Neural cell (in vitro differentiated cells): ENCODE measurements at regions not wholly inside any gene's neighbourhood (a gene's known extent, or its start where the extent isn't known, plus 50 kb on each side); places are given as distances from the start of the nearest gene placed in this dataset.

Experiments used
- EP300 ChIP-seq: fragments of 450-650 bp; conservative IDR thresholded peaks from 2 replicates; pipeline ENCODE4 v1.6.1; 2014; ENCODE audit warnings: antibody characterized with exemption, mild to moderate bottlenecking, moderate library complexity; ENCODE audit not compliant: poor library complexity, severe bottlenecking
- EZH2 ChIP-seq: fragments of 200-600, 300-800 bp; shearing (Covaris generic), sonication (generic); IDR thresholded peaks from 2 replicates; pipeline ENCODE4 v1.6.1; 2014; ENCODE audit warnings: antibody characterized with exemption, low read length, borderline replicate concordance, mild to moderate bottlenecking; ENCODE audit not compliant: insufficient read depth, poor library complexity, severe bottlenecking
- MXI1 ChIP-seq: fragments of 450-650 bp; conservative IDR thresholded peaks from 2 replicates; pipeline ENCODE4 v1.6.1; 2014; ENCODE audit warnings: antibody characterized with exemption, mild to moderate bottlenecking; ENCODE audit not compliant: poor library complexity, severe bottlenecking
- POLR2AphosphoS5 ChIP-seq: IDR thresholded peaks from 2 replicates; pipeline ENCODE4 v1.6.1; 2012
- RAD21 ChIP-seq: fragments of 450-650 bp; conservative IDR thresholded peaks from 2 replicates; pipeline ENCODE4 v1.6.1; 2014; ENCODE audit warnings: antibody characterized with exemption, mild to moderate bottlenecking, moderate library complexity
- SMC3 ChIP-seq: fragments of 450-650 bp; conservative IDR thresholded peaks from 2 replicates; pipeline ENCODE4 v1.6.1; 2014; ENCODE audit warnings: antibody characterized with exemption, mild to moderate bottlenecking, moderate library complexity; ENCODE audit not compliant: poor library complexity
- TAF1 ChIP-seq: IDR thresholded peaks from 2 replicates; pipeline ENCODE4 v1.6.1; 2012; ENCODE audit warnings: low read depth
- TF ChIP-seq, protein P1 (sequence below): fragments of 450-650 bp; IDR thresholded peaks from 2 replicates; pipeline ENCODE4 v1.5.1; 2014; ENCODE audit warnings: antibody characterized with exemption, mild to moderate bottlenecking, moderate library complexity; ENCODE audit not compliant: poor library complexity, severe bottlenecking

DNA sequence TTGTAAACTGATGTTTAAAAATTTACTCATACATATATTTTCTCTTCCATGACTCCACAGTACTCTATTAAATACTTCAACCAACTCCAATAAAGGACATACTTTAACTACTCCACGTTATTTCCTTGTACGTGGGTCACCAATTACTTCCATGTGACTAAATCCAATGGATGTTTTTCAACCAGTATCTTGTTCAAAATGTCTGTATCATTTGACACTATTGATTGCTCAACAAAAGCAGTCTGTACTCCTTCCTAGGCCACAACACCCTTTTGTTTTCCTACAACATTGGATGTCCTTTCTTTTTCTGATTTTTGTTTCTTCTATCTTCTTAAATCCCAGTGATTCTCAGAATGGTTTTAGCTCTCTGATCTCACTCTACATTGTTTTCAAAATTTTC lies 943.7 kb downstream of the EFNA5 start:
- TF ChIP-seq RAD21: no peak
- TF ChIP-seq, protein P1, sequence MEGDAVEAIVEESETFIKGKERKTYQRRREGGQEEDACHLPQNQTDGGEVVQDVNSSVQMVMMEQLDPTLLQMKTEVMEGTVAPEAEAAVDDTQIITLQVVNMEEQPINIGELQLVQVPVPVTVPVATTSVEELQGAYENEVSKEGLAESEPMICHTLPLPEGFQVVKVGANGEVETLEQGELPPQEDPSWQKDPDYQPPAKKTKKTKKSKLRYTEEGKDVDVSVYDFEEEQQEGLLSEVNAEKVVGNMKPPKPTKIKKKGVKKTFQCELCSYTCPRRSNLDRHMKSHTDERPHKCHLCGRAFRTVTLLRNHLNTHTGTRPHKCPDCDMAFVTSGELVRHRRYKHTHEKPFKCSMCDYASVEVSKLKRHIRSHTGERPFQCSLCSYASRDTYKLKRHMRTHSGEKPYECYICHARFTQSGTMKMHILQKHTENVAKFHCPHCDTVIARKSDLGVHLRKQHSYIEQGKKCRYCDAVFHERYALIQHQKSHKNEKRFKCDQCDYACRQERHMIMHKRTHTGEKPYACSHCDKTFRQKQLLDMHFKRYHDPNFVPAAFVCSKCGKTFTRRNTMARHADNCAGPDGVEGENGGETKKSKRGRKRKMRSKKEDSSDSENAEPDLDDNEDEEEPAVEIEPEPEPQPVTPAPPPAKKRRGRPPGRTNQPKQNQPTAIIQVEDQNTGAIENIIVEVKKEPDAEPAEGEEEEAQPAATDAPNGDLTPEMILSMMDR: no peak
- no peak for TF ChIP-seq MXI1
- no peak for TF ChIP-seq EP300
- no peak for TF ChIP-seq POLR2AphosphoS5
- no peak for TF ChIP-seq EZH2
- no peak for TF ChIP-seq SMC3
- TF ChIP-seq TAF1: no peak
